Kidney epithelial cell (primary cell): ENCODE measurements at regions not wholly inside any gene's neighbourhood (a gene's known extent, or its start where the extent isn't known, plus 50 kb on each side); places are given as distances from the start of the nearest gene placed in this dataset.

ENCODE experiments used
- DNase-seq: peaks from one replicate; pipeline ENCODE4 v3.0.0-alpha.2; 2010; ENCODE audit warnings: low read depth
- H3K27me3 ChIP-seq: 2 replicates; pipeline ENCODE4 v1.6.0; 2011; ENCODE audit warnings: low read length; ENCODE audit not compliant: control insufficient read depth, insufficient read depth
- H3K36me3 ChIP-seq: 2 replicates; pipeline ENCODE4 v1.5.1; 2011; ENCODE audit warnings: low read length; ENCODE audit not compliant: control insufficient read depth, insufficient read depth
- H3K4me3 ChIP-seq: 2 replicates; pipeline ENCODE4 v1.5.1; 2011; ENCODE audit warnings: low read depth, mild to moderate bottlenecking, control low read depth, low read length
- CTCF ChIP-seq: IDR thresholded peaks from 2 replicates; pipeline ENCODE4 v1.5.1; 2011; ENCODE audit warnings: mild to moderate bottlenecking, moderate library complexity, low read length, control low read depth, inconsistent platforms; ENCODE audit not compliant: insufficient read depth, poor library complexity, severe bottlenecking

GRCh38 chr3:66121318-66121717, 82.6 kb upstream of the MAGI1 start:
- DNase-seq, result no peak
- no peaks in the 10 kb centered on the region for H3K27me3 ChIP-seq
- no peak overlapping the region for H3K4me3 ChIP-seq
- TF ChIP-seq CTCF, result no peak
- H3K36me3 ChIP-seq, result no peaks in the 10 kb centered on the region

- no peak for TF ChIP-seq CTCF
- Histone ChIP-seq H3K36me3 (no peaks in the 10 kb centered on the region), H3K27me3 (no peaks in the 10 kb centered on the region), H3K4me3 (no peak overlapping the region)
- DNase-seq, result peak; percentile 96
Observed at GRCh38 chr3:66115858-66116654, 77.3 kb upstream of the MAGI1 start.

- no peak for TF ChIP-seq CTCF
Observed at GRCh38 chr3:66113542-66113941, 74.8 kb upstream of the MAGI1 start.

GRCh38 chr3:66110840-66111239, 72.1 kb upstream of the MAGI1 start:
- no peaks in the 10 kb centered on the region for H3K27me3 ChIP-seq
- TF ChIP-seq CTCF, result no peak
- H3K4me3 ChIP-seq, result no peak overlapping the region
- no peaks in the 10 kb centered on the region for H3K36me3 ChIP-seq
- no peak for DNase-seq

More at GRCh38 chr3:66113542-66113941, 74.8 kb upstream of the MAGI1 start:
- no peaks in the 10 kb centered on the region for H3K36me3 ChIP-seq
- no peak for DNase-seq
- no peak overlapping the region for H3K4me3 ChIP-seq
- no peaks in the 10 kb centered on the region for H3K27me3 ChIP-seq

GRCh38 chr3:66107855-66108254, 69.1 kb upstream of the MAGI1 start:
- H3K36me3 ChIP-seq, result no peaks in the 10 kb centered on the region
- no peak overlapping the region for H3K4me3 ChIP-seq
- DNase-seq, result no peak
- no peaks in the 10 kb centered on the region for H3K27me3 ChIP-seq
- no peak for TF ChIP-seq CTCF

GRCh38 chr3:66106788-66107187, 68.1 kb upstream of the MAGI1 start:
- TF ChIP-seq CTCF, result no peak
- no peak overlapping the region for H3K4me3 ChIP-seq
- no peaks in the 10 kb centered on the region for H3K27me3 ChIP-seq
- no peak for DNase-seq
- no peaks in the 10 kb centered on the region for H3K36me3 ChIP-seq
